C4-2B (cell line): ENCODE measurements at regions not wholly inside any gene's neighbourhood (a gene's known extent, or its start where the extent isn't known, plus 50 kb on each side); places are given as distances from the start of the nearest gene placed in this dataset.

Source experiments
- ZFX ChIP-seq: fragments of 450-650 bp; IDR thresholded peaks from 2 replicates; pipeline ENCODE4 v1.6.1; 2017
- TF ChIP-seq, protein P1 (sequence below): fragments of 450-650 bp; conservative IDR thresholded peaks from 2 replicates; pipeline ENCODE4 v1.5.1; 2017; ENCODE audit warnings: mild to moderate bottlenecking

DNA sequence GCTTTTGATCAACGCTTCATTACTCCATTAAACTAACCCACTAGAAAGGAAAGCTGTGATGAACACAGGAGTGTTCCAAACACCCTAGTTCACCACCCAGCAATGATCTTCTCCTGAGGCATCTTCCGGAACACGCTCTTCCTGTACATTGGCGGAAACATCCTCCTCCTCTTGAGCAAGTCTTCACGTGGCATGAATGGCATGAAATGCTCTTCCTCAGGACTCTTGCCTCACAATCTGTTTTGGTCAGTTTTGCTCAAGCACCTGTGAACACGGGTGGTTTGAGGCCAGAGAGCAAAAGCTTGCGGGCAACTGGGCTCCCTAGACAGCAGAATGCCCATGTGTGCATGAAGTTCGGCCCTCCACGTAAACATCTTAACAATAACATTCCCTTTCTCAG is 734.2 kb upstream of the SALL3 start:
- TF ChIP-seq, protein P1, sequence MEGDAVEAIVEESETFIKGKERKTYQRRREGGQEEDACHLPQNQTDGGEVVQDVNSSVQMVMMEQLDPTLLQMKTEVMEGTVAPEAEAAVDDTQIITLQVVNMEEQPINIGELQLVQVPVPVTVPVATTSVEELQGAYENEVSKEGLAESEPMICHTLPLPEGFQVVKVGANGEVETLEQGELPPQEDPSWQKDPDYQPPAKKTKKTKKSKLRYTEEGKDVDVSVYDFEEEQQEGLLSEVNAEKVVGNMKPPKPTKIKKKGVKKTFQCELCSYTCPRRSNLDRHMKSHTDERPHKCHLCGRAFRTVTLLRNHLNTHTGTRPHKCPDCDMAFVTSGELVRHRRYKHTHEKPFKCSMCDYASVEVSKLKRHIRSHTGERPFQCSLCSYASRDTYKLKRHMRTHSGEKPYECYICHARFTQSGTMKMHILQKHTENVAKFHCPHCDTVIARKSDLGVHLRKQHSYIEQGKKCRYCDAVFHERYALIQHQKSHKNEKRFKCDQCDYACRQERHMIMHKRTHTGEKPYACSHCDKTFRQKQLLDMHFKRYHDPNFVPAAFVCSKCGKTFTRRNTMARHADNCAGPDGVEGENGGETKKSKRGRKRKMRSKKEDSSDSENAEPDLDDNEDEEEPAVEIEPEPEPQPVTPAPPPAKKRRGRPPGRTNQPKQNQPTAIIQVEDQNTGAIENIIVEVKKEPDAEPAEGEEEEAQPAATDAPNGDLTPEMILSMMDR, result no peak
- no peak for TF ChIP-seq ZFX
